Activated naive CD4-positive, alpha-beta T cell (primary cell): ENCODE measurements at regions not wholly inside any gene's neighbourhood (a gene's known extent, or its start where the extent isn't known, plus 50 kb on each side); places are given as distances from the start of the nearest gene placed in this dataset.

Experiments used
- DNase-seq, 4 experiments: peaks; one replicate each; lab custom pipeline; 2025; lab: John Stamatoyannopoulos, UW

- DNase-seq: no peak
These were observed 552.1 kb downstream of the CDH26 start for GRCh38 chr20:60510356-60510755.

- no peak for DNase-seq
These were observed 554.2 kb downstream of the CDH26 start for GRCh38 chr20:60512443-60512842.

GRCh38 chr20:60513141-60513540 lies 554.9 kb downstream of the CDH26 start:
- no peak for DNase-seq

- no peak for DNase-seq
These were observed 558.2 kb downstream of the CDH26 start for GRCh38 chr20:60516442-60516841.

- no peak for DNase-seq
These were observed 559.8 kb downstream of the CDH26 start for GRCh38 chr20:60518022-60518421.

GRCh38 chr20:60525397-60525796 lies 567.2 kb downstream of the CDH26 start:
- no peak for DNase-seq

- DNase-seq: no peak
These were observed 569.4 kb downstream of the CDH26 start for GRCh38 chr20:60527656-60528055.

GRCh38 chr20:60528141-60528540 lies 569.9 kb downstream of the CDH26 start:
- DNase-seq: no peak

GRCh38 chr20:60529149-60529548 lies 570.9 kb downstream of the CDH26 start:
- DNase-seq: no peak

- no peak for DNase-seq
These were observed 577.0 kb downstream of the CDH26 start for GRCh38 chr20:60535211-60535610.

- DNase-seq: no peak
These were observed 582.4 kb downstream of the CDH26 start for GRCh38 chr20:60540591-60540990.

GRCh38 chr20:60541991-60542390 lies 583.8 kb downstream of the CDH26 start:
- no peak for DNase-seq

- DNase-seq: no peak
These were observed 585.4 kb downstream of the CDH26 start for GRCh38 chr20:60543598-60543997.

GRCh38 chr20:60553095-60553494 lies 594.9 kb downstream of the CDH26 start:
- DNase-seq: no peak

- DNase-seq: no peak
These were observed 600.3 kb downstream of the CDH26 start for GRCh38 chr20:60558486-60558885.

- no peak for DNase-seq
These were observed 601.2 kb downstream of the CDH26 start for GRCh38 chr20:60559462-60559861.

- DNase-seq: no peak
These were observed 602.8 kb downstream of the CDH26 start for GRCh38 chr20:60561052-60561451.

- no peak for DNase-seq
These were observed 606.9 kb downstream of the CDH26 start for GRCh38 chr20:60565083-60565482.

GRCh38 chr20:60565551-60565950 lies 607.3 kb downstream of the CDH26 start:
- no peak for DNase-seq

- DNase-seq: no peak
These were observed 610.9 kb downstream of the CDH26 start for GRCh38 chr20:60569116-60569515.

- DNase-seq: no peak
These were observed 612.5 kb downstream of the CDH26 start for GRCh38 chr20:60570481-60571277.

GRCh38 chr20:60573003-60573680 lies 614.9 kb downstream of the CDH26 start:
- DNase-seq: no peak

GRCh38 chr20:60576236-60576635 lies 618.0 kb downstream of the CDH26 start:
- DNase-seq: no peak
